Activated naive CD4-positive, alpha-beta T cell treated with anti-CD3 and anti-CD28 coated beads, Interleukin-2, amount 50 U/mL, for 72 hours (primary cell): ENCODE measurements at regions not wholly inside any gene's neighbourhood (a gene's known extent, or its start where the extent isn't known, plus 50 kb on each side); places are given as distances from the start of the nearest gene placed in this dataset.

Experiments
- ATAC-seq, 2 donors: fragments of 150-1000 bp; cut with Tn5 transposase; 2 replicates each; pipeline ENCODE4 v1.10.0; 2021; ENCODE audit warnings: mild to moderate bottlenecking in 2 of 2, moderate library complexity in 2 of 2
- DNase-seq, 2 donors: peaks; one replicate each; pipeline ENCODE4 v3.0.0; 2021 to 2022; ENCODE audit warnings: low spot score in 2 of 2
- H3K27ac Mint-ChIP-seq, 2 donors: one replicate each; pipeline ENCODE4 v1.8.0; 2022; ENCODE audit warnings: mild to moderate bottlenecking in 2 of 2, mixed read lengths in 2 of 2
- H3K36me3 Mint-ChIP-seq, 2 donors: one replicate each; pipeline ENCODE4 v1.8.0; 2022; ENCODE audit warnings: mixed read lengths in 2 of 2
- H3K9me3 Mint-ChIP-seq, 2 donors: one replicate each; pipeline ENCODE4 v1.8.0; 2022; ENCODE audit warnings: mixed read lengths in 2 of 2

- H3K27ac Mint-ChIP-seq, result no peak overlapping the region
- DNase-seq, result no peak
- ATAC-seq, result no peak
- peaks cover 0 to 5% of the 10 kb centered on the region in 2 donors for H3K36me3 Mint-ChIP-seq
- peaks cover 6 to 7% of the 10 kb centered on the region in 2 donors for H3K9me3 Mint-ChIP-seq
These were observed 335.0 kb downstream of the RFC3 start for GRCh38 chr13:34152996-34153395.

- Mint-ChIP-seq H3K27ac (no peak overlapping the region), H3K36me3 (peaks cover 2 to 5% of the 10 kb centered on the region in 2 donors), H3K9me3 (peaks cover 6 to 9% of the 10 kb centered on the region in 2 donors)
- no peak for ATAC-seq
- DNase-seq, result no peak
These were observed 335.7 kb downstream of the RFC3 start for GRCh38 chr13:34153428-34154180.

- ATAC-seq (no peak), DNase-seq (no peak)
- H3K36me3 Mint-ChIP-seq, result peaks cover 5% of the 10 kb centered on the region in 2 donors
- H3K9me3 Mint-ChIP-seq, result peaks cover 6 to 20% of the 10 kb centered on the region in 2 donors
- H3K27ac Mint-ChIP-seq, result no peak overlapping the region
These were observed 338.1 kb downstream of the RFC3 start for GRCh38 chr13:34155931-34156607.

- H3K27ac Mint-ChIP-seq, result peak overlapping the region in 1 of 2 donors; percentile 81
- H3K9me3 Mint-ChIP-seq, result peaks cover 6 to 20% of the 10 kb centered on the region in 2 donors
- H3K36me3 Mint-ChIP-seq, result peaks cover 5% of the 10 kb centered on the region in 2 donors
- ATAC-seq (peak; percentile 97 to 98), DNase-seq (peak; percentile 43 to 54)
These were observed 339.0 kb downstream of the RFC3 start for GRCh38 chr13:34156841-34157365.

- peaks cover 6 to 20% of the 10 kb centered on the region in 2 donors for H3K9me3 Mint-ChIP-seq
- DNase-seq, result no peak
These were observed 342.0 kb downstream of the RFC3 start for GRCh38 chr13:34159946-34160345.

GRCh38 chr13:34161931-34162543 is 344.1 kb downstream of the RFC3 start:
- no peak overlapping the region for H3K27ac Mint-ChIP-seq
- ATAC-seq, result no peak
- peaks cover 0 to 17% of the 10 kb centered on the region in 2 donors for H3K9me3 Mint-ChIP-seq
- H3K36me3 Mint-ChIP-seq, result peaks cover 0 to 5% of the 10 kb centered on the region in 2 donors
- DNase-seq, result no peak

More at GRCh38 chr13:34159946-34160345, 342.0 kb downstream of the RFC3 start:
- no peak overlapping the region for H3K27ac Mint-ChIP-seq
- peaks cover 5% of the 10 kb centered on the region in 2 donors for H3K36me3 Mint-ChIP-seq
- no peak for ATAC-seq

- no peak for DNase-seq
- peaks cover 0 to 5% of the 10 kb centered on the region in 2 donors for H3K36me3 Mint-ChIP-seq
- no peak for ATAC-seq
- H3K9me3 Mint-ChIP-seq, result peaks cover 0 to 13% of the 10 kb centered on the region in 2 donors
- H3K27ac Mint-ChIP-seq, result no peak overlapping the region
These were observed 344.6 kb downstream of the RFC3 start for GRCh38 chr13:34162544-34162933.

DNA sequence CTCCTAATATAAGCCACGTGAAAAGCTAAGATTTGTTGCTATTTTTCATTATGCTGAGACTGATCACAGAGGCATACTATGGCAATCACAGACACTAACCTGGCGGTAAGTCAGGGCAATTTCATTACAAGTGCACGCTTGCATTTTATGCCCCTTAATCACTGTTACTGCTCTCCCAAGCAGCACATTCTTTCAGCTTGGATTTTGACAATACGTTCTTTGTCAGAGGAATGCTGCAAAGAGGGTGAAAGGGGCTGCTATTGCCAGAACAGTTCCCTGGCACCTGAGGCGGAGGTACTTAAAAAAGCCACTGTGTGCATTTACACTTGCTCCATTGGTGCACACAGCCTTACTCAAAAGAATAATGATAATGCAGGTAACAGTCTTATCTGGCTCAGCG is 346.6 kb downstream of the RFC3 start:
- Mint-ChIP-seq H3K36me3 (no peaks in the 10 kb centered on the region), H3K9me3 (peaks cover 0 to 4% of the 10 kb centered on the region in 2 donors), H3K27ac (no peak overlapping the region)
- ATAC-seq (no peak), DNase-seq (no peak)

GRCh38 chr13:34165158-34165557 is 347.2 kb downstream of the RFC3 start:
- Mint-ChIP-seq H3K36me3 (no peaks in the 10 kb centered on the region), H3K9me3 (no peaks in the 10 kb centered on the region), H3K27ac (no peak overlapping the region)
- DNase-seq (no peak), ATAC-seq (no peak)

- Mint-ChIP-seq H3K9me3 (no peaks in the 10 kb centered on the region), H3K36me3 (no peaks in the 10 kb centered on the region), H3K27ac (no peak overlapping the region)
- ATAC-seq (no peak), DNase-seq (no peak)
These were observed 348.5 kb downstream of the RFC3 start for GRCh38 chr13:34166406-34166805.

- ATAC-seq (no peak), DNase-seq (no peak)
- peaks cover 5 to 7% of the 10 kb centered on the region in 2 donors for H3K9me3 Mint-ChIP-seq
- H3K36me3 Mint-ChIP-seq, result no peaks in the 10 kb centered on the region
- H3K27ac Mint-ChIP-seq, result no peak overlapping the region
These were observed 349.4 kb downstream of the RFC3 start for GRCh38 chr13:34167347-34167746.

DNA sequence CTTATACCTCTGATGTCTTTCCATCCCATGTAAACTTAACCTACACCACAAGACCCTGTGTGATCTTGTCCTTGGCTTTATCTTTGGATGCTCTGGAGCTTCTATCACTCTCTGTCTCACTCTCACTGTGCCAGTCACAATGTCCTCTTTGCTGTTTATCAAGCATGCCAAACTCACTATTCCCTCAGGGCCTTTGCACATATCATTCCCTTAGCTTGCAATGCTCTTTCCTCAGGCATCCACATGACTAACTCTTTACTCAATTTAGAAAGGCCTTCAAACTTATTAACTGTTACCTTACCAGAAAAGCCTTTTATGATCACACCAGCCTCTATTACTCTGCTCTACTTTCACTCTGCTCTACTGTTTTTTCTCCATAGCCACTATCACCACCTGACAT is 354.1 kb downstream of the RFC3 start:
- Mint-ChIP-seq H3K27ac (no peak overlapping the region), H3K36me3 (no peaks in the 10 kb centered on the region), H3K9me3 (peaks cover 5 to 7% of the 10 kb centered on the region in 2 donors)
- no peak for ATAC-seq
- no peak for DNase-seq

DNA sequence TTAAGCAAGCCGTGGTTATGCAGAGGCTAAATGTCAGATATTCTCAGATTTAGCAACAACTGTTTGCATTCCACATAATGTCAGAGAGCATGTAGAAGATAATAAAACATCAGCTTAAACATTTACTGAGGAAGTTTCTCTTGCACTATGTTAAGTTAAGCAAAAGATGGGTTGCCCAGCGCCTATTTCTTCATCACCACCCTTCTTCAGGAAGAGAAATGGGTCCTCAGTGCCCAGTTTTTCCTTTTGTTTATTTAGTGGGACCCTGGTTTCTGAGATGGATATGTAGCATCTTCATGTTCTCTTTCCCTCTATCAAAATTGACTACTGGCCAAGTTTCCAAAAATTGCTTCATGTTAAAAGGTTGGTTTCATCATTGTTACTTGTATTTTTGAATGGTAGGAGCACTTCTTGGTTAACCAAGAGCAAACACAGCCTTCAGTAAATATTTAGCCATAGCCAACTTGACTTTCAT is 356.8 kb downstream of the RFC3 start:
- DNase-seq (no peak), ATAC-seq (no peak)
- H3K9me3 Mint-ChIP-seq, result peaks cover 5 to 7% of the 10 kb centered on the region in 2 donors
- H3K27ac Mint-ChIP-seq, result no peak overlapping the region
- H3K36me3 Mint-ChIP-seq, result no peaks in the 10 kb centered on the region

- DNase-seq (no peak), ATAC-seq (no peak)
- H3K36me3 Mint-ChIP-seq, result no peaks in the 10 kb centered on the region
- H3K9me3 Mint-ChIP-seq, result peaks cover 5 to 7% of the 10 kb centered on the region in 2 donors
- H3K27ac Mint-ChIP-seq, result no peak overlapping the region
These were observed 357.6 kb downstream of the RFC3 start for GRCh38 chr13:34175551-34175950.

- H3K9me3 Mint-ChIP-seq, result peaks cover 5 to 6% of the 10 kb centered on the region in 2 donors
- no peak overlapping the region for H3K27ac Mint-ChIP-seq
- DNase-seq, result no peak
- no peaks in the 10 kb centered on the region for H3K36me3 Mint-ChIP-seq
- ATAC-seq, result no peak
These were observed 358.7 kb downstream of the RFC3 start for GRCh38 chr13:34176633-34177032.

GRCh38 chr13:34179481-34179880 is 361.5 kb downstream of the RFC3 start:
- DNase-seq, result no peak
- H3K36me3 Mint-ChIP-seq, result no peaks in the 10 kb centered on the region
- no peak for ATAC-seq
- no peak overlapping the region for H3K27ac Mint-ChIP-seq
- peaks cover 0 to 10% of the 10 kb centered on the region in 2 donors for H3K9me3 Mint-ChIP-seq

GRCh38 chr13:34179927-34180326 is 362.0 kb downstream of the RFC3 start:
- Mint-ChIP-seq H3K36me3 (no peaks in the 10 kb centered on the region), H3K27ac (no peak overlapping the region), H3K9me3 (peaks cover 0 to 10% of the 10 kb centered on the region in 2 donors)
- DNase-seq, result no peak
- no peak for ATAC-seq
